Breast epithelium (tissue), 4 donors: ENCODE measurements at regions not wholly inside any gene's neighbourhood (a gene's known extent, or its start where the extent isn't known, plus 50 kb on each side); places are given as distances from the start of the nearest gene placed in this dataset.

ENCODE experiments used
- DNase-seq, 2 donors: peaks; one replicate each; pipeline ENCODE4 v3.0.0-alpha.2; 2019; ENCODE audit warnings: low spot score in 2 of 2
- H3K27ac ChIP-seq, 2 donors: fragments of 200-600 bp; sonication (generic) in 1 of 2; one replicate each; pipeline ENCODE4 v1.5.1; 2016 to 2019; ENCODE audit warnings: mild to moderate bottlenecking in 1 of 2
- H3K27me3 ChIP-seq, 2 donors: fragments of 200-600 bp; sonication (generic) in 1 of 2; one replicate each; pipeline versions ENCODE4 v1.5.1 to v1.6.0; 2017 to 2019; ENCODE audit warnings: control low read depth in 1 of 2, mild to moderate bottlenecking in 1 of 2
- H3K36me3 ChIP-seq: fragments of 200-600 bp; one replicate; pipeline ENCODE4 v1.5.1; 2019
- H3K4me1 ChIP-seq, 2 donors: fragments of 200-600 bp; sonication (generic); one replicate each; pipeline ENCODE4 v1.5.1; 2016 to 2019; ENCODE audit warnings: control low read depth in 1 of 2
- H3K4me3 ChIP-seq, 3 donors: fragments of 200-600 bp; sonication (generic); 1 replicate in 2 of 3; 2 replicates in 1 of 3; pipeline ENCODE4 v1.5.1; 2016 to 2019; ENCODE audit warnings: mild to moderate bottlenecking in 3 of 3, moderate library complexity in 2 of 3
- H3K9me3 ChIP-seq, 2 donors: fragments of 200-600 bp; sonication (generic) in 1 of 2; one replicate each; pipeline ENCODE4 v1.5.1; 2016 to 2019; ENCODE audit warnings: control low read depth in 1 of 2
- CTCF ChIP-seq, 3 donors: fragments of 450-650 bp; IDR thresholded peaks; one replicate each; pipeline ENCODE4 v1.5.1; 2016 to 2017; ENCODE audit warnings: antibody characterized with exemption in 3 of 3, mild to moderate bottlenecking in 3 of 3, moderate library complexity in 3 of 3
- POLR2A ChIP-seq: fragments of 450-650 bp; IDR thresholded peaks from one replicate; pipeline ENCODE4 v1.6.1; 2016; ENCODE audit warnings: antibody characterized with exemption, mild to moderate bottlenecking, moderate library complexity
- POLR2AphosphoS5 ChIP-seq, 3 donors: sonication (generic); formaldehyde crosslinking; IDR thresholded peaks; one replicate each; pipeline ENCODE4 v1.6.1; 2017; ENCODE audit warnings: antibody characterized with exemption in 3 of 3
- intact Hi-C: fragments of 100-400 bp; cut with DNase I; formaldehyde crosslinking; loops from one replicate; pipeline ENCODE4 v1.15.1; 2023; ENCODE audit warnings: low total_unique reads

GRCh38 chr18:27447930-27448329, 262.8 kb upstream of the CHST9 start:
- no peak for TF ChIP-seq POLR2AphosphoS5 (IDR thresholded peaks at IDR 0.05)
- TF ChIP-seq CTCF (IDR thresholded peaks at IDR 0.05): no peak
- no peak for TF ChIP-seq POLR2A
- H3K36me3 ChIP-seq: peaks cover 3% of the 10 kb centered on the region
- no peak overlapping the region for H3K4me3 ChIP-seq
- H3K4me1 ChIP-seq: no peaks in the 10 kb centered on the region
- no peak overlapping the region for H3K27ac ChIP-seq
- intact Hi-C loops: no loop called here
- H3K27me3 ChIP-seq: no peaks in the 10 kb centered on the region
- DNase-seq: no peak
- H3K9me3 ChIP-seq: peaks cover 0 to 7% of the 10 kb centered on the region in 2 donors

GRCh38 chr18:27447451-27447881, 262.4 kb upstream of the CHST9 start:
- DNase-seq: no peak
- Histone ChIP-seq H3K27ac (no peak overlapping the region), H3K4me1 (no peaks in the 10 kb centered on the region), H3K9me3 (peaks cover 0 to 7% of the 10 kb centered on the region in 2 donors), H3K27me3 (no peaks in the 10 kb centered on the region), H3K36me3 (peaks cover 3% of the 10 kb centered on the region), H3K4me3 (no peak overlapping the region)
- TF ChIP-seq POLR2A (no peak), CTCF (IDR thresholded peaks at IDR 0.05) (no peak), POLR2AphosphoS5 (IDR thresholded peaks at IDR 0.05) (no peak)
- intact Hi-C loops: no loop called here

- H3K4me3 ChIP-seq: no peak overlapping the region
- H3K4me1 ChIP-seq: no peaks in the 10 kb centered on the region
- peaks cover 0 to 18% of the 10 kb centered on the region in 2 donors for H3K9me3 ChIP-seq
- H3K36me3 ChIP-seq: no peaks in the 10 kb centered on the region
- intact Hi-C loops: no loop called here
- no peak for DNase-seq
- H3K27me3 ChIP-seq: no peaks in the 10 kb centered on the region
- H3K27ac ChIP-seq: no peak overlapping the region
- TF ChIP-seq POLR2A (no peak), POLR2AphosphoS5 (IDR thresholded peaks at IDR 0.05) (no peak), CTCF (IDR thresholded peaks at IDR 0.05) (no peak)
Measured at GRCh38 chr18:27430595-27430994, 245.5 kb upstream of the CHST9 start.

- no peak overlapping the region for H3K27ac ChIP-seq
- no peak for DNase-seq
- TF ChIP-seq POLR2A (no peak), CTCF (IDR thresholded peaks at IDR 0.05) (no peak), POLR2AphosphoS5 (IDR thresholded peaks at IDR 0.05) (no peak)
- H3K36me3 ChIP-seq: no peaks in the 10 kb centered on the region
- no peaks in the 10 kb centered on the region for H3K4me1 ChIP-seq
- H3K9me3 ChIP-seq: peaks cover 0 to 18% of the 10 kb centered on the region in 2 donors
- no peaks in the 10 kb centered on the region for H3K27me3 ChIP-seq
- no peak overlapping the region for H3K4me3 ChIP-seq
- intact Hi-C loops: no loop called here
Measured at GRCh38 chr18:27428716-27429475, 243.8 kb upstream of the CHST9 start.

GRCh38 chr18:27428120-27428519, 243.0 kb upstream of the CHST9 start:
- no peak overlapping the region for H3K4me3 ChIP-seq
- H3K27me3 ChIP-seq: no peaks in the 10 kb centered on the region
- H3K9me3 ChIP-seq: peaks cover 0 to 18% of the 10 kb centered on the region in 2 donors
- no peak for DNase-seq
- H3K27ac ChIP-seq: no peak overlapping the region
- intact Hi-C loops: no loop called here
- no peaks in the 10 kb centered on the region for H3K36me3 ChIP-seq
- H3K4me1 ChIP-seq: no peaks in the 10 kb centered on the region
- TF ChIP-seq POLR2AphosphoS5 (IDR thresholded peaks at IDR 0.05) (no peak), POLR2A (no peak), CTCF (IDR thresholded peaks at IDR 0.05) (no peak)
